HCT116 (cell line): ENCODE measurements at regions not wholly inside any gene's neighbourhood (a gene's known extent, or its start where the extent isn't known, plus 50 kb on each side); places are given as distances from the start of the nearest gene placed in this dataset.
A peak's percentile ranks its signal among the peaks of the same experiment; 100 is the strongest.

Source experiments
- ATAC-seq: fragments of 200-7000 bp; cut with Tn5 transposase; 2 replicates; pipeline ENCODE4 v1.9.1; 2020; ENCODE audit warnings: mild to moderate bottlenecking, moderate library complexity
- BruUV-seq: library from RNA; stranded (reverse); fragments of 400-500 nt; replicated peaks from 2 replicates; lab custom pipeline; 2021; lab: Mats Ljungman, UMichigan
- CTCF ChIA-PET: fragments of 300-600 bp; sonication (Branson Sonifier 250); formaldehyde crosslinking; loops from one replicate; lab custom pipeline; 2021; ENCODE audit warnings: antibody characterized with exemption; lab: Charles Lee
- POLR2A ChIA-PET: fragments of 300-600, 350-600 bp; sonication (Branson Sonifier 250); formaldehyde crosslinking; loops from one replicate; lab custom pipeline; 2021; ENCODE audit warnings: antibody characterized with exemption; lab: Charles Lee
- RAD21 ChIA-PET, 2 experiments: fragments of 300-600 bp; sonication (Branson Sonifier 250); formaldehyde crosslinking; loops; one replicate each; lab custom pipeline; 2023; ENCODE audit warnings: low total read pairs in 2 of 2; ENCODE audit not compliant: uncharacterized antibody in 2 of 2, unreplicated experiment in 2 of 2, low non-redundant PET in 1 of 2; lab: Charles Lee
- DNase-seq: peaks from one replicate; pipeline ENCODE4 v3.0.0-alpha.2; 2010; ENCODE audit warnings: low read depth, low spot score
- H2AFZ ChIP-seq: fragments of 200-600 bp; shearing (Covaris generic), sonication (generic); 2 replicates; pipeline ENCODE4 v1.6.1; 2017; ENCODE audit warnings: low read depth, mixed run types, mixed read lengths, antibody characterized with exemption, low read length; ENCODE audit not compliant: poor library complexity, severe bottlenecking
- H3K27ac ChIP-seq: 2 replicates; pipeline ENCODE4 v1.5.1; 2012; ENCODE audit warnings: low read depth, low read length
- H3K27me3 ChIP-seq: fragments of 200-600 bp; sonication (generic); 2 replicates; pipeline ENCODE4 v1.6.1; 2016; ENCODE audit warnings: mixed run types, low read length, mixed read lengths; ENCODE audit not compliant: insufficient read depth
- H3K36me3 ChIP-seq, 2 experiments: fragments of 200-500 bp in 1 of 2; fragments of 200-600 bp in 1 of 2; sonication (Bioruptor generic) in 1 of 2; sonication (generic) in 1 of 2; 2 replicates each; pipeline versions ENCODE4 v1.5.1 to v1.6.1; 2014 to 2016; ENCODE audit warnings: low read length in 2 of 2, inconsistent platforms in 1 of 2, mixed read lengths in 1 of 2, mixed run types in 1 of 2; ENCODE audit not compliant: insufficient read depth in 2 of 2, control insufficient read depth in 1 of 2
- H3K4me1 ChIP-seq, 2 experiments: fragments of 200-600 bp in 1 of 2; sonication (generic) in 1 of 2; 2 replicates each; pipeline versions ENCODE4 v1.5.1 to v1.6.1; 2012 to 2017; ENCODE audit warnings: low read length in 2 of 2, inconsistent platforms in 1 of 2, mild to moderate bottlenecking in 1 of 2, mixed read lengths in 1 of 2, mixed run types in 1 of 2, moderate library complexity in 1 of 2; ENCODE audit not compliant: insufficient read depth in 2 of 2, control insufficient read depth in 1 of 2
- H3K4me2 ChIP-seq: fragments of 200-600 bp; sonication (generic); 2 replicates; pipeline ENCODE4 v1.6.1; 2017; ENCODE audit warnings: mixed run types, low read length, mixed read lengths
- H3K4me3 ChIP-seq, 2 experiments: fragments of 200-600 bp in 1 of 2; sonication (generic) in 1 of 2; replicated peaks in 1 of 2; 2 replicates each; pipeline ENCODE4 v1.5.1; 2011 to 2016; ENCODE audit warnings: low read length in 2 of 2, control low read depth in 1 of 2, low read depth in 1 of 2, mild to moderate bottlenecking in 1 of 2, mixed read lengths in 1 of 2, mixed run types in 1 of 2
- H3K79me2 ChIP-seq: fragments of 200-600 bp; sonication (generic); 2 replicates; pipeline ENCODE4 v1.6.1; 2017; ENCODE audit warnings: mild to moderate bottlenecking, mixed run types, low read length, moderate library complexity, mixed read lengths; ENCODE audit not compliant: insufficient read depth
- H3K9ac ChIP-seq: fragments of 200-600 bp; sonication (generic); 2 replicates; pipeline ENCODE4 v1.6.1; 2016; ENCODE audit warnings: low read length, mixed read lengths
- H3K9me2 ChIP-seq: fragments of 200-600 bp; sonication (generic), shearing (Covaris generic); 2 replicates; pipeline ENCODE4 v1.6.1; 2017; ENCODE audit warnings: mixed run types, mild to moderate bottlenecking, moderate library complexity; ENCODE audit not compliant: insufficient read depth
- H3K9me3 ChIP-seq, 2 experiments: fragments of 200-500 bp in 1 of 2; fragments of 200-600 bp in 1 of 2; sonication (Bioruptor generic) in 1 of 2; sonication (generic) in 1 of 2; 2 replicates each; pipeline ENCODE4 v1.6.1; 2014 to 2017; ENCODE audit warnings: low read length in 2 of 2, mixed read lengths in 2 of 2, inconsistent platforms in 1 of 2, low read depth in 1 of 2, mild to moderate bottlenecking in 1 of 2, mixed run types in 1 of 2, moderate library complexity in 1 of 2; ENCODE audit not compliant: control insufficient read depth in 1 of 2, insufficient read depth in 1 of 2
- H4K20me1 ChIP-seq: fragments of 200-600 bp; sonication (generic), shearing (Covaris generic); 2 replicates; pipeline ENCODE4 v1.6.1; 2017; ENCODE audit warnings: mixed run types, mild to moderate bottlenecking, moderate library complexity; ENCODE audit not compliant: insufficient read depth
- ATF3 ChIP-seq: IDR thresholded peaks from 2 replicates; pipeline ENCODE4 v1.6.1; 2012
- CBX3 ChIP-seq: IDR thresholded peaks from 2 replicates; pipeline ENCODE4 v1.6.1; 2012; ENCODE audit warnings: low read depth
- CEBPB ChIP-seq: IDR thresholded peaks from 2 replicates; pipeline ENCODE4 v1.6.1; 2012; ENCODE audit warnings: low read depth
- ELF1 ChIP-seq: IDR thresholded peaks from 2 replicates; pipeline ENCODE4 v1.6.1; 2012; ENCODE audit warnings: low read depth, borderline replicate concordance
- EZH2 ChIP-seq: fragments of 200-600 bp; sonication (generic); IDR thresholded peaks from 2 replicates; pipeline ENCODE4 v1.6.1; 2017; ENCODE audit warnings: antibody characterized with exemption, mixed run types
- EZH2phosphoT487 ChIP-seq: fragments of 200-600 bp; IDR thresholded peaks from 2 replicates; pipeline ENCODE4 v1.6.1; 2018; ENCODE audit warnings: antibody characterized with exemption, borderline replicate concordance
- FOSL1 ChIP-seq: IDR thresholded peaks from 2 replicates; pipeline ENCODE4 v1.6.1; 2012; ENCODE audit warnings: low read depth
- JUND ChIP-seq: IDR thresholded peaks from 2 replicates; pipeline ENCODE4 v1.6.1; 2012
- SIN3A ChIP-seq: IDR thresholded peaks from 2 replicates; pipeline ENCODE4 v1.6.1; 2012; ENCODE audit warnings: low read depth
- SRF ChIP-seq: IDR thresholded peaks from 2 replicates; pipeline ENCODE4 v1.6.1; 2012; ENCODE audit warnings: low read depth
- TCF7L2 ChIP-seq: IDR thresholded peaks from 2 replicates; pipeline ENCODE4 v1.7.0; 2011; ENCODE audit warnings: borderline replicate concordance, inconsistent platforms; ENCODE audit not compliant: insufficient read depth, insufficient read length; ENCODE audit errors: extremely low read depth
- YY1 ChIP-seq: IDR thresholded peaks from 2 replicates; pipeline ENCODE4 v1.6.1; 2011; ENCODE audit warnings: low read length, low read depth, moderate library complexity, mild to moderate bottlenecking; ENCODE audit not compliant: insufficient replicate concordance; ENCODE audit errors: extremely low read depth
- ZBTB33 ChIP-seq: IDR thresholded peaks from 2 replicates; pipeline ENCODE4 v1.6.1; 2011; ENCODE audit warnings: mild to moderate bottlenecking, low read length, moderate library complexity; ENCODE audit not compliant: insufficient replicate concordance; ENCODE audit errors: extremely low read depth
- ZFX ChIP-seq: fragments of 450-650 bp; IDR thresholded peaks from 2 replicates; pipeline ENCODE4 v1.6.1; 2017
- intact Hi-C: fragments of 100-400 bp; cut with micrococcal nuclease; formaldehyde crosslinking; loops from 2 replicates; pipeline ENCODE4 v1.10.0; 2022

DNA sequence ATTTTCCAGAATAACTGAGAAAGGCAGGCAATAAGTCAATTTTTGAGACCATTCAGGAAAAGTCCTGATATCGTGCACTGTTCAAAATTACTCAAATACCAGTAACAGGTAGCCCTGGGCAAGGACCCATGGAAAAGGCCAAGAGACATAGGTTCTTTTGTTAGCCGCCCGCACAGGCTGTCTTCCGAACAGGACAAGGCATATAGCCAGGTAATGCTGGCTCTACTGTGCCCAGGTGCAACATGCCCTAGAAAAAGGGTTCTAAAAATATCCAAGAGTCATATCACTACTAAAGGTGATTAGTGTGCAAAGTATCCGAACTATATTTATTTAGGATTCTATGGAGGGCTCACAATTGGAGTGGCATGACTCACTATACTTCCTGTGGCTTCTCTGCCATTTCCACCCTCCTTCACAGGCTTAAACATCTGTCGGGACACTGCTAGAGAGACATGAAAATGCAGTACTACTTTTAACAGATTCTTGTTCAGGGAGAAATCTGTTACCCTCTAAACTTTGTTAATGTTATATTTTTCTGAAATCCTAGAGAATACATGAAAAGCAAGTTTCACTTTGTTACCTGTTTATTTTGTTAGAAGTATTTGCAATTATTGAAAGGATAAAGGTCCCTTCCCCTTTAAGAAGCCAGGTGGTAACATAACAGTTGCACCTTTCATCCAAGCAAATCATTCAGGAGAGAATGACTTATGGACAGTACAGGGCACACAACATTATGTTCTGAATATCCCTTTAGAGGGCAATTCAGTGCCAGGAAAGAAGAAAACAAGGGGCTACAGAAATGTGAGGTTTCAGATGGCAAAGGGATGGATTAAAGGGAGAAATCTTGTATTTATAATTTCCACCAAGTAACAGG is 293.3 kb upstream of the THBS1 start:
- Histone ChIP-seq H3K36me3 (no peaks in the 10 kb centered on the region), H3K27me3 (no peaks in the 10 kb centered on the region), H3K4me3 (0 out of 4 replicates have a peak overlapping the region, but pooled peaks of 1 of the 2 experiments have one; percentile 1), H3K79me2 (no peaks in the 10 kb centered on the region), H2AFZ (peak overlapping the region; percentile 72), H3K9me3 (no peaks in the 10 kb centered on the region), H4K20me1 (no peaks in the 10 kb centered on the region), H3K4me1 (peaks cover 0 to 11% of the 10 kb centered on the region in 2 experiments; a peak in 1 of 4 replicates), H3K27ac (no peak overlapping the region), H3K4me2 (peak overlapping the region; percentile 43), H3K9ac (no peak overlapping the region), H3K9me2 (no peaks in the 10 kb centered on the region)
- ChIA-PET RAD21 (no interaction called here), POLR2A (no interaction called here), CTCF (no interaction called here)
- intact Hi-C loops = no loop called here
- TF ChIP-seq SIN3A = no peak
- TF ChIP-seq FOSL1 = no peak
- no peak for TF ChIP-seq JUND
- peak; percentile 61 for ATAC-seq
- DNase-seq = no peak
- no TSS peak for BruUV-seq

GRCh38 chr15:39290711-39291435 is 290.0 kb upstream of the THBS1 start:
- no peak overlapping the region for H2AFZ ChIP-seq
- TF ChIP-seq ATF3 (no peak), ZFX (no peak), CEBPB (no peak), FOSL1 (no peak), JUND (no peak), YY1 (no peak), EZH2phosphoT487 (no peak), CBX3 (no peak), ZBTB33 (no peak), ELF1 (no peak), EZH2 (no peak), SRF (no peak), TCF7L2 (no peak), SIN3A (no peak)

More at GRCh38 chr15:39290711-39291435, 290.0 kb upstream of the THBS1 start:
- H3K36me3 ChIP-seq = no peaks in the 10 kb centered on the region
- no peaks in the 10 kb centered on the region for H3K79me2 ChIP-seq
- no peaks in the 10 kb centered on the region for H4K20me1 ChIP-seq
- intact Hi-C loops = no loop called here
- H3K9ac ChIP-seq = no peak overlapping the region
- H3K27me3 ChIP-seq = no peaks in the 10 kb centered on the region
- CTCF ChIA-PET = no interaction called here
- no peak for DNase-seq
- ATAC-seq = no peak
- no peak overlapping the region for H3K4me2 ChIP-seq
- RAD21 ChIA-PET = no interaction called here
- no peaks in the 10 kb centered on the region for H3K9me2 ChIP-seq
- H3K4me1 ChIP-seq = peaks cover 0 to 11% of the 10 kb centered on the region in 2 experiments; a peak in 1 of 4 replicates
- no TSS peak for BruUV-seq
- H3K4me3 ChIP-seq = no peak overlapping the region
- no peak overlapping the region for H3K27ac ChIP-seq
- H3K9me3 ChIP-seq = no peaks in the 10 kb centered on the region
- POLR2A ChIA-PET = no interaction called here
